HEK293T (cell line): ENCODE measurements at regions not wholly inside any gene's neighbourhood (a gene's known extent, or its start where the extent isn't known, plus 50 kb on each side); places are given as distances from the start of the nearest gene placed in this dataset.

Source experiments
- ARNT ChIP-seq: fragments of 450-650 bp; IDR thresholded peaks from 2 replicates; pipeline ENCODE4 v1.6.1; 2017; ENCODE audit warnings: mild to moderate bottlenecking
- CTBP1 ChIP-seq: fragments of 450-650 bp; IDR thresholded peaks from 2 replicates; pipeline ENCODE4 v1.6.1; 2016; ENCODE audit warnings: borderline replicate concordance
- ELF4 ChIP-seq: fragments of 450-650 bp; IDR thresholded peaks from 2 replicates; pipeline ENCODE4 v1.6.1; 2017; ENCODE audit warnings: antibody characterized with exemption
- FOXA1 ChIP-seq: fragments of 450-650 bp; IDR thresholded peaks from 2 replicates; pipeline ENCODE4 v1.6.1; 2016; ENCODE audit warnings: mild to moderate bottlenecking
- FOXM1 ChIP-seq: fragments of 450-650 bp; IDR thresholded peaks from 2 replicates; pipeline ENCODE4 v1.6.1; 2017; ENCODE audit warnings: mild to moderate bottlenecking, borderline replicate concordance
- HDGF ChIP-seq: fragments of 450-650 bp; IDR thresholded peaks from 2 replicates; pipeline ENCODE4 v1.6.1; 2017; ENCODE audit warnings: antibody characterized with exemption, borderline replicate concordance
- PKNOX1 ChIP-seq: fragments of 450-650 bp; IDR thresholded peaks from 2 replicates; pipeline ENCODE4 v1.6.1; 2016
- TARDBP ChIP-seq: fragments of 450-650 bp; IDR thresholded peaks from 2 replicates; pipeline ENCODE4 v1.6.1; 2016
- ZNF384 ChIP-seq: fragments of 450-650 bp; IDR thresholded peaks from 2 replicates; pipeline ENCODE4 v1.6.1; 2016

GRCh38 chr4:12548678-12549077 lies 935.5 kb downstream of the RAB28 start:
- TF ChIP-seq ARNT, result no peak
- TF ChIP-seq HDGF, result no peak
- TF ChIP-seq FOXM1, result no peak
- TF ChIP-seq FOXA1, result no peak
- no peak for TF ChIP-seq ZNF384
- TF ChIP-seq TARDBP, result no peak
- no peak for TF ChIP-seq CTBP1
- TF ChIP-seq ELF4, result no peak
- TF ChIP-seq PKNOX1, result no peak
